Peyer's patch (tissue), 4 donors: ENCODE measurements at regions not wholly inside any gene's neighbourhood (a gene's known extent, or its start where the extent isn't known, plus 50 kb on each side); places are given as distances from the start of the nearest gene placed in this dataset.

Experiments used
- CTCF ChIP-seq, 6 experiments: fragments of 450-650 bp in 4 of 6; fragments of 200-600 bp in 2 of 6; sonication (generic) in 1 of 6; IDR thresholded peaks; one replicate each; pipeline ENCODE4 v1.5.1; 2017 to 2019; ENCODE audit warnings: antibody characterized with exemption in 6 of 6, mild to moderate bottlenecking in 3 of 6, moderate library complexity in 1 of 6
- POLR2A ChIP-seq, 2 donors: fragments of 450-650 bp; IDR thresholded peaks; one replicate each; pipeline ENCODE4 v1.5.1; 2017; ENCODE audit warnings: antibody characterized with exemption in 2 of 2, mild to moderate bottlenecking in 2 of 2, moderate library complexity in 2 of 2

GRCh38 chr11:28835317-28835716, 727.1 kb downstream of the METTL15 start:
- TF ChIP-seq CTCF (IDR thresholded peaks at IDR 0.05) (no peak), POLR2A (IDR thresholded peaks at IDR 0.05) (no peak)
